Mesenchymal stem cell (in vitro differentiated cells and primary cell): ENCODE measurements at regions not wholly inside any gene's neighbourhood (a gene's known extent, or its start where the extent isn't known, plus 50 kb on each side); places are given as distances from the start of the nearest gene placed in this dataset.

Experiments
- DNase-seq: peaks from one replicate; pipeline ENCODE4 v3.0.0-alpha.2; 2013
- H2AFZ ChIP-seq: one replicate; pipeline ENCODE4 v1.6.1; 2013; ENCODE audit warnings: low read depth, mild to moderate bottlenecking, control low read depth, inconsistent platforms, low read length, moderate library complexity
- H2AK5ac ChIP-seq: 2 replicates; pipeline ENCODE4 v1.6.1; 2013; ENCODE audit warnings: low read length, moderate library complexity, mild to moderate bottlenecking, inconsistent platforms; ENCODE audit not compliant: severe bottlenecking
- H2BK120ac ChIP-seq: one replicate; pipeline ENCODE4 v1.6.1; 2013; ENCODE audit warnings: low read depth, mild to moderate bottlenecking, inconsistent platforms, low read length, moderate library complexity
- H2BK12ac ChIP-seq, 2 experiments: one replicate each; pipeline ENCODE4 v1.6.1; 2013; ENCODE audit warnings: inconsistent platforms in 2 of 2, low read length in 2 of 2, mild to moderate bottlenecking in 2 of 2, moderate library complexity in 2 of 2, control low read depth in 1 of 2
- H2BK15ac ChIP-seq: one replicate; pipeline ENCODE4 v1.6.1; 2013; ENCODE audit warnings: mild to moderate bottlenecking, low read depth, inconsistent platforms; ENCODE audit not compliant: poor library complexity, severe bottlenecking
- H2BK5ac ChIP-seq: 2 replicates; pipeline ENCODE4 v1.6.1; 2013; ENCODE audit warnings: low read depth, mild to moderate bottlenecking, low read length, control low read depth, inconsistent platforms; ENCODE audit not compliant: poor library complexity, severe bottlenecking
- H3K14ac ChIP-seq, 2 experiments: one replicate each; pipeline ENCODE4 v1.6.1; 2013; ENCODE audit warnings: inconsistent platforms in 2 of 2, low read length in 2 of 2, control low read depth in 1 of 2, mild to moderate bottlenecking in 1 of 2, moderate library complexity in 1 of 2
- H3K18ac ChIP-seq, 2 experiments: one replicate each; pipeline ENCODE4 v1.6.1; 2013; ENCODE audit warnings: inconsistent platforms in 2 of 2, low read length in 2 of 2, control low read depth in 1 of 2, low read depth in 1 of 2, mild to moderate bottlenecking in 1 of 2
- H3K23ac ChIP-seq, 2 experiments: one replicate each; pipeline ENCODE4 v1.6.1; 2013; ENCODE audit warnings: inconsistent platforms in 2 of 2, low read length in 2 of 2, mild to moderate bottlenecking in 2 of 2, moderate library complexity in 2 of 2, control low read depth in 1 of 2
- H3K27ac ChIP-seq: 2 replicates; pipeline ENCODE4 v1.5.1; 2013; ENCODE audit warnings: mild to moderate bottlenecking, moderate library complexity, low read length, control low read depth, inconsistent platforms; ENCODE audit not compliant: poor library complexity, severe bottlenecking
- H3K27me3 ChIP-seq, 2 experiments: 2 replicates each; pipeline versions ENCODE4 v1.6.1 to v1.7.0; 2013; ENCODE audit warnings: low read length in 2 of 2, mild to moderate bottlenecking in 2 of 2, moderate library complexity in 2 of 2, control low read depth in 1 of 2, inconsistent platforms in 1 of 2; ENCODE audit not compliant: control insufficient read depth in 1 of 2, insufficient read depth in 1 of 2
- H3K36me3 ChIP-seq, 2 experiments: 2 replicates each; pipeline versions ENCODE4 v1.6.1 to v1.7.0; 2013; ENCODE audit warnings: low read length in 2 of 2, control low read depth in 1 of 2, inconsistent platforms in 1 of 2, low read depth in 1 of 2, mild to moderate bottlenecking in 1 of 2; ENCODE audit not compliant: insufficient read depth in 2 of 2, control insufficient read depth in 1 of 2
- H3K4ac ChIP-seq, 2 experiments: one replicate each; pipeline ENCODE4 v1.6.1; 2013; ENCODE audit warnings: inconsistent platforms in 2 of 2, low read length in 2 of 2, mild to moderate bottlenecking in 2 of 2, moderate library complexity in 2 of 2, control low read depth in 1 of 2, low read depth in 1 of 2
- H3K4me1 ChIP-seq: 2 replicates; pipeline ENCODE4 v1.6.1; 2013; ENCODE audit warnings: low read depth, low read length, control low read depth; ENCODE audit not compliant: control insufficient read depth, insufficient read depth
- H3K4me2 ChIP-seq: 2 replicates; pipeline ENCODE4 v1.6.1; 2013; ENCODE audit warnings: low read length, mild to moderate bottlenecking, inconsistent platforms; ENCODE audit not compliant: poor library complexity, severe bottlenecking
- H3K4me3 ChIP-seq, 2 experiments: 2 replicates each; pipeline versions ENCODE4 v1.5.1 to v1.7.0; 2013; ENCODE audit warnings: low read length in 2 of 2, mild to moderate bottlenecking in 2 of 2, control low read depth in 1 of 2, low read depth in 1 of 2; ENCODE audit not compliant: insufficient read depth in 1 of 2
- H3K79me1 ChIP-seq: replicated peaks from 2 replicates; pipeline ENCODE4 v1.6.1; 2013; ENCODE audit warnings: mild to moderate bottlenecking, control low read depth, low read length, inconsistent platforms; ENCODE audit not compliant: poor library complexity, severe bottlenecking
- H3K9ac ChIP-seq: 2 replicates; pipeline ENCODE4 v1.7.0; 2013; ENCODE audit warnings: mild to moderate bottlenecking, low read length, moderate library complexity
- H3K9me3 ChIP-seq: 2 replicates; pipeline ENCODE4 v1.7.0; 2013; ENCODE audit warnings: mild to moderate bottlenecking, low read length; ENCODE audit not compliant: control insufficient read depth
- H4K8ac ChIP-seq: one replicate; pipeline ENCODE4 v1.6.1; 2013; ENCODE audit warnings: inconsistent platforms, mild to moderate bottlenecking, low read length, moderate library complexity
- H4K91ac ChIP-seq: one replicate; pipeline ENCODE4 v1.6.1; 2013; ENCODE audit warnings: mild to moderate bottlenecking, low read length, inconsistent platforms
- WGBS: methylation state at CpG from one replicate; pipeline ENCODE4 v1.1.7; 2013; ENCODE audit warnings: mixed read lengths; 5-methylcytosine and 5-hydroxymethylcytosine counted together

DNA sequence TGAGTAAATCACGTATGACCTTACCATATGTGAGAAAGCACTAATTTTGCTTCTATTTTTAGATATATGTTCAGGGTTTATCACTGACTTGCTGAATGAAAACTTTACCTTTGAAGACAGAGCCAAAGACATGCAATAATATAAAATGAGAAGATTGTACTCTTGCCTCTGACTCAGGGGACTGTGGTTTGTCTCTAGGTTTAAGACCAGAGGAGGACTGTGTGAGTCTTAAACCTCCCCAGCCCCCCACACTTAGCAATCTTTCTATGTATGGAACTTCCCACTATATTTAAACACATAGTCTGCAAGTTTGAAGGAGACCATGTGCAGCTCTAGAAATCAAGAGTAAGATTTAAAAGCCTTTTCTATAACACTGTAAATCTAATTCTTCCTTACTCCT lies 368.7 kb upstream of the FAM241A start:
- Histone ChIP-seq H2BK12ac (no peak overlapping the region), H3K14ac (no peak overlapping the region), H2AFZ (no peak overlapping the region), H2AK5ac (no peak overlapping the region), H3K4me3 (no peak overlapping the region), H3K23ac (no peak overlapping the region), H3K27me3 (no peaks in the 10 kb centered on the region), H3K4me2 (no peak overlapping the region), H3K4ac (no peak overlapping the region), H3K9me3 (no peaks in the 10 kb centered on the region), H4K8ac (no peak overlapping the region), H3K36me3 (no peaks in the 10 kb centered on the region), H3K4me1 (no peaks in the 10 kb centered on the region), H3K27ac (no peak overlapping the region), H4K91ac (no peak overlapping the region), H2BK5ac (no peak overlapping the region), H3K18ac (no peak overlapping the region), H2BK120ac (no peak overlapping the region), H2BK15ac (no peak overlapping the region), H3K79me1 (no peaks in the 10 kb centered on the region), H3K9ac (no peak overlapping the region)
- WGBS, result no CpG with 5 or more reads among the region's 1 CpG
- DNase-seq, result peak; percentile 74

DNA sequence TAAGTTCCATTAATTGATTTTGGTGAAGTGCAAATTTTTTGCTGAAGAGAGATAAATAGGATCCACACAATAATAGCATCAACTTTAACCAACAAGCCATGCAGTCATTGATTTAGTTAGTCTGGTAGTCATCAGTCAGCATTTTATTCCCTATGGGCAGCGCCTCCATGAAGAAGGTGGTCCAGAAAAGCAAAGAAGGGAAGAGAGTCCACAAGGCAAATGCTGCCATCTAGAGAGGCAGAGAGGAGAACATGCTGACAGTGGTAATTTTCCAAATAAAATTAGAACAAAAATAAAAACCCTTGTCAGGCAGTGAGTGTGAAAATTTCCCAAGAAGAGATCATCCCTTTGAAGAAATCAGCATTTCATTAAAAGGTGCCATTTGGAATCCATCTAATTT lies 366.7 kb upstream of the FAM241A start:
- Histone ChIP-seq H3K4me1 (no peaks in the 10 kb centered on the region), H3K4me2 (no peak overlapping the region), H2BK5ac (no peak overlapping the region), H2BK12ac (no peak overlapping the region), H3K9me3 (no peaks in the 10 kb centered on the region), H3K4me3 (no peak overlapping the region), H3K27ac (no peak overlapping the region), H3K18ac (no peak overlapping the region), H4K8ac (no peak overlapping the region), H3K9ac (no peak overlapping the region), H2AK5ac (no peak overlapping the region), H3K23ac (no peak overlapping the region), H3K4ac (no peak overlapping the region), H3K36me3 (no peaks in the 10 kb centered on the region), H2BK15ac (no peak overlapping the region), H3K27me3 (peaks cover 0 to 3% of the 10 kb centered on the region in 2 experiments), H3K14ac (no peak overlapping the region), H4K91ac (no peak overlapping the region), H2AFZ (no peak overlapping the region), H3K79me1 (no peaks in the 10 kb centered on the region), H2BK120ac (no peak overlapping the region)
- DNase-seq, result peak; percentile 41
- 88% methylated on average over 1 of the region's 1 CpG for WGBS

- no peak overlapping the region for H3K14ac ChIP-seq
- no peak overlapping the region for H2BK12ac ChIP-seq
- H2AK5ac ChIP-seq, result no peak overlapping the region
- no peak overlapping the region for H3K4me3 ChIP-seq
- H3K36me3 ChIP-seq, result no peaks in the 10 kb centered on the region
- H2AFZ ChIP-seq, result no peak overlapping the region
- no peak overlapping the region for H2BK5ac ChIP-seq
- DNase-seq, result no peak
- no peak overlapping the region for H3K9ac ChIP-seq
- H4K91ac ChIP-seq, result no peak overlapping the region
- no peak overlapping the region for H2BK120ac ChIP-seq
- no peak overlapping the region for H3K27ac ChIP-seq
- peaks cover 0 to 3% of the 10 kb centered on the region in 2 experiments for H3K27me3 ChIP-seq
- no CpG with 5 or more reads among the region's 2 CpGs for WGBS
- no peak overlapping the region for H3K4ac ChIP-seq
- no peaks in the 10 kb centered on the region for H3K4me1 ChIP-seq
- no peaks in the 10 kb centered on the region for H3K9me3 ChIP-seq
- no peak overlapping the region for H2BK15ac ChIP-seq
- H3K4me2 ChIP-seq, result no peak overlapping the region
- no peak overlapping the region for H4K8ac ChIP-seq
- no peak overlapping the region for H3K18ac ChIP-seq
- H3K23ac ChIP-seq, result no peak overlapping the region
- no peaks in the 10 kb centered on the region for H3K79me1 ChIP-seq
Measured at GRCh38 chr4:111780965-111781364, 364.3 kb upstream of the FAM241A start.

DNA sequence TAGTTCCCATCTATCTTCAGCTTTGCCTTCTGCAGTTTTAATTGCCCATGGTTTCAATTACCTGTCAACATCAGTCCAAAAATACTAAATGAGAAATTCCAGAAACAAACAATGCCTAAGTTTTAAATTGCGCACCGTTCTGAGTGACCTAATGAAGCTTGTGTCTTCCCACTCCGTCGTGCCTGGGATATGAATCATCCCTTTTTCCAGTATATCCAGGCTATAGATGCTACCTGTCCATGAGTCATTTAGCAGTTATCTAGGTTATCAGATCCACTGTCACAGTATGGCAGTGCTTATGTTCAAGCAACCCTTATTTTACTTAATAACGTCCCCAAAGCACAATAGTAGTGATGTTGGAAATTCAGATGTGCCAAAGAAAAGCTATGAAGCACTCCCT lies 363.6 kb upstream of the FAM241A start:
- H4K91ac ChIP-seq, result no peak overlapping the region
- no peak overlapping the region for H2BK5ac ChIP-seq
- no peak for DNase-seq
- no peak overlapping the region for H3K14ac ChIP-seq
- H3K27me3 ChIP-seq, result peaks cover 0 to 3% of the 10 kb centered on the region in 2 experiments
- no peak overlapping the region for H3K4me3 ChIP-seq
- H2BK15ac ChIP-seq, result no peak overlapping the region
- H3K4ac ChIP-seq, result no peak overlapping the region
- no peak overlapping the region for H2BK12ac ChIP-seq
- no peak overlapping the region for H2AFZ ChIP-seq
- no peak overlapping the region for H2AK5ac ChIP-seq
- H3K9ac ChIP-seq, result no peak overlapping the region
- H3K23ac ChIP-seq, result no peak overlapping the region
- H3K79me1 ChIP-seq, result no peaks in the 10 kb centered on the region
- H2BK120ac ChIP-seq, result no peak overlapping the region
- no peak overlapping the region for H3K27ac ChIP-seq
- H3K4me2 ChIP-seq, result no peak overlapping the region
- H4K8ac ChIP-seq, result no peak overlapping the region
- H3K4me1 ChIP-seq, result no peaks in the 10 kb centered on the region
- no peaks in the 10 kb centered on the region for H3K9me3 ChIP-seq
- WGBS, result 52% methylated on average over 5 of the region's 5 CpGs
- H3K18ac ChIP-seq, result no peak overlapping the region
- H3K36me3 ChIP-seq, result no peaks in the 10 kb centered on the region
